ENCODE measurements at regions not wholly inside any gene's neighbourhood (a gene's known extent, or its start where the extent isn't known, plus 50 kb on each side); places are given as distances from the start of the nearest gene placed in this dataset.

DNA sequence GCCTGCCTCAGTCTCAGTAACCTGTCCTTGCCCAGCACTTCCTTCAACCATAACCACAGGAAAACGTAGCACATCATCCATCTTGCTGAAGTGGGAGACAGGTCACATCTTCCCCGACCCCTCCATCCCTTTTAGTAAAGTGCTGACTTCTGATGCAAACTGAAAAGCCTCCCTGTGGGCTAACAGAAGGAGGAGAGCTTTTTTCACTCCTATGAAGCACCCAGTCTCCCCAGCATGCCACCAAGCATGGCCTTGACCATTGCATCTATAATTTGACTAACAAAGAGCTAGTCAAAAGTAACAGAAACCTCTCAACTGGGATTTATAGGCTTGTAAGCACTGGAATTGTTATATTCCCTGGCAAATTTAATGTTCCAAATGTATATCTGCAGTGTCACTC lies 288.9 kb upstream of the IRAK1BP1 start:
- TF ChIP-seq, protein P1, sequence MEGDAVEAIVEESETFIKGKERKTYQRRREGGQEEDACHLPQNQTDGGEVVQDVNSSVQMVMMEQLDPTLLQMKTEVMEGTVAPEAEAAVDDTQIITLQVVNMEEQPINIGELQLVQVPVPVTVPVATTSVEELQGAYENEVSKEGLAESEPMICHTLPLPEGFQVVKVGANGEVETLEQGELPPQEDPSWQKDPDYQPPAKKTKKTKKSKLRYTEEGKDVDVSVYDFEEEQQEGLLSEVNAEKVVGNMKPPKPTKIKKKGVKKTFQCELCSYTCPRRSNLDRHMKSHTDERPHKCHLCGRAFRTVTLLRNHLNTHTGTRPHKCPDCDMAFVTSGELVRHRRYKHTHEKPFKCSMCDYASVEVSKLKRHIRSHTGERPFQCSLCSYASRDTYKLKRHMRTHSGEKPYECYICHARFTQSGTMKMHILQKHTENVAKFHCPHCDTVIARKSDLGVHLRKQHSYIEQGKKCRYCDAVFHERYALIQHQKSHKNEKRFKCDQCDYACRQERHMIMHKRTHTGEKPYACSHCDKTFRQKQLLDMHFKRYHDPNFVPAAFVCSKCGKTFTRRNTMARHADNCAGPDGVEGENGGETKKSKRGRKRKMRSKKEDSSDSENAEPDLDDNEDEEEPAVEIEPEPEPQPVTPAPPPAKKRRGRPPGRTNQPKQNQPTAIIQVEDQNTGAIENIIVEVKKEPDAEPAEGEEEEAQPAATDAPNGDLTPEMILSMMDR (IDR thresholded peaks at IDR 0.05): no peak
- H3K4me1 Mint-ChIP-seq (ENCODE audit: low read depth): no peaks in the 10 kb centered on the region
- DNase-seq (no peak), ATAC-seq (ENCODE audit: poor library complexity) (no peak)
- H3K4me1 ChIP-seq (ENCODE audit: insufficient read depth, low read length): no peaks in the 10 kb centered on the region
- POLR2A ChIA-PET: no interaction called here
- H3K4me3 ChIP-seq (ENCODE audit: low read length): no peak overlapping the region
- H3K36me3 ChIP-seq (ENCODE audit: insufficient read depth, low read length): no peaks in the 10 kb centered on the region
- H3K9me3 ChIP-seq (ENCODE audit: control insufficient read depth in 1 of 2, insufficient read depth in 1 of 2, low read length in 2 of 2): no peaks in the 10 kb centered on the region
- no peaks in the 10 kb centered on the region for H3K36me3 Mint-ChIP-seq (ENCODE audit: low read depth)
- intact Hi-C loops (cut with DNase I, micrococcal nuclease): no loop called here
- H3K27me3 ChIP-seq (ENCODE audit: control insufficient read depth in 1 of 2, insufficient read depth in 2 of 2, low read length in 2 of 2): no peaks in the 10 kb centered on the region
- peaks cover 5% of the 10 kb centered on the region for H3K9me3 Mint-ChIP-seq
- H3K27me3 Mint-ChIP-seq: no peaks in the 10 kb centered on the region
- no peak overlapping the region for H3K27ac Mint-ChIP-seq
- H3K27ac ChIP-seq (ENCODE audit: low read depth in 1 of 2, low read length in 2 of 2): no peak overlapping the region
- CTCF ChIA-PET: no interaction called here
- no peak overlapping the region for H3K4me3 Mint-ChIP-seq

DNA sequence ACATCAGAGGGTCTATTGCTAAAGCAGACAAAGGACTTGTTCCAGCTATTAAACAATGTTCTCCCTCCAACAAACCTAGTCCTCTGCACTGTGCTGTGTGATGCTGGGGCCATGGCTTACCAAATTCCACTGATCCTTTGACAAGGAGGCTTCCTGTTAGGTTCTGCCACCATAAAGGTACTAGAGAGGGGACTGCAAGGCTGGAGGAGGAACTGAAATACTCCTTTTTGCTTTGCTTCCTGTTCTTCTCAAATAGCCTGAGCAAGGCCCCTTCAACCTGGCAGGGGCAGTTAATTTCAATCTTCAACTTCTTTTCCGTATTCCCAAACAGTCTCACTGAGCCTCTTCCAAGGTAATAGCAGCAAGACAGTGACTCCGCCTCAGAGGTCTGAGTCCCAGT lies 286.4 kb upstream of the IRAK1BP1 start:
- Mint-ChIP-seq H3K36me3 (ENCODE audit: low read depth) (no peaks in the 10 kb centered on the region), H3K27ac (no peak overlapping the region), H3K4me1 (ENCODE audit: low read depth) (no peaks in the 10 kb centered on the region), H3K27me3 (no peaks in the 10 kb centered on the region), H3K9me3 (no peaks in the 10 kb centered on the region), H3K4me3 (no peak overlapping the region)
- Histone ChIP-seq H3K9me3 (ENCODE audit: control insufficient read depth in 1 of 2, insufficient read depth in 1 of 2, low read length in 2 of 2) (no peaks in the 10 kb centered on the region), H3K4me1 (ENCODE audit: insufficient read depth, low read length) (no peaks in the 10 kb centered on the region), H3K27me3 (ENCODE audit: control insufficient read depth in 1 of 2, insufficient read depth in 2 of 2, low read length in 2 of 2) (no peaks in the 10 kb centered on the region), H3K4me3 (ENCODE audit: low read length) (no peak overlapping the region), H3K36me3 (ENCODE audit: insufficient read depth, low read length) (no peaks in the 10 kb centered on the region), H3K27ac (ENCODE audit: low read depth in 1 of 2, low read length in 2 of 2) (no peak overlapping the region)
- intact Hi-C loops (cut with DNase I, micrococcal nuclease): no loop called here
- ChIA-PET CTCF (no interaction called here), POLR2A (no interaction called here)
- DNase-seq: no peak
- ATAC-seq (ENCODE audit: poor library complexity): no peak
- TF ChIP-seq, protein P1 (IDR thresholded peaks at IDR 0.05): no peak

DNA sequence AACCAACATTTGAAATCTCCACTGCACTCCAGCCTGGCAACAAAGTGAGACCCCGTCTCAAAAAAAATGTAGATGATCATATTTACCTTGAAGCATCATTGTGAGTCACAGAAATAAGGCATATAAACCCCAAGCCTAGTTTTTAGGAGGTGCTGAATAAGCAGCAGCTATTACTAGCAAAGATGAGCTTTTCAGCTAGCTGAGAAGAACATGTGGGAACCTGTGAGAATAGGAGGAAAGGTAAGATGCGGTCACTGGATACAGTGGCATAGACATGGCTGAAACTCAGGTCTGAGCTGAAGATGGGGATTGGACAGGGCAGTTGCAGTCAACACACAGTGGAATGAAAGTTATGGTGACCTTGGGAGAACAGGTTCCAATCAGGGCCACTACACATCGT lies 284.3 kb upstream of the IRAK1BP1 start:
- POLR2A ChIA-PET: no interaction called here
- DNase-seq (no peak), ATAC-seq (ENCODE audit: poor library complexity) (no peak)
- Histone ChIP-seq H3K27ac (ENCODE audit: low read depth in 1 of 2, low read length in 2 of 2) (no peak overlapping the region), H3K27me3 (ENCODE audit: control insufficient read depth in 1 of 2, insufficient read depth in 2 of 2, low read length in 2 of 2) (no peaks in the 10 kb centered on the region), H3K4me3 (ENCODE audit: low read length) (no peak overlapping the region), H3K9me3 (ENCODE audit: control insufficient read depth in 1 of 2, insufficient read depth in 1 of 2, low read length in 2 of 2) (no peaks in the 10 kb centered on the region), H3K4me1 (ENCODE audit: insufficient read depth, low read length) (no peaks in the 10 kb centered on the region), H3K36me3 (ENCODE audit: insufficient read depth, low read length) (no peaks in the 10 kb centered on the region)
- TF ChIP-seq, protein P1 (IDR thresholded peaks at IDR 0.05): no peak
- Mint-ChIP-seq H3K27ac (no peak overlapping the region), H3K36me3 (ENCODE audit: low read depth) (no peaks in the 10 kb centered on the region), H3K27me3 (no peaks in the 10 kb centered on the region), H3K4me3 (no peak overlapping the region), H3K4me1 (ENCODE audit: low read depth) (no peaks in the 10 kb centered on the region), H3K9me3 (no peaks in the 10 kb centered on the region)
- CTCF ChIA-PET: no interaction called here
- intact Hi-C loops (cut with DNase I, micrococcal nuclease): no loop called here

Measured in CD4-positive, alpha-beta T cell (primary cell).